Neural cell (in vitro differentiated cells): ENCODE measurements at regions not wholly inside any gene's neighbourhood (a gene's known extent, or its start where the extent isn't known, plus 50 kb on each side); places are given as distances from the start of the nearest gene placed in this dataset.

ENCODE experiments used
- EP300 ChIP-seq: fragments of 450-650 bp; conservative IDR thresholded peaks from 2 replicates; pipeline ENCODE4 v1.6.1; 2014; ENCODE audit warnings: antibody characterized with exemption, mild to moderate bottlenecking, moderate library complexity; ENCODE audit not compliant: poor library complexity, severe bottlenecking
- POLR2AphosphoS5 ChIP-seq: IDR thresholded peaks from 2 replicates; pipeline ENCODE4 v1.6.1; 2012
- TAF1 ChIP-seq: IDR thresholded peaks from 2 replicates; pipeline ENCODE4 v1.6.1; 2012; ENCODE audit warnings: low read depth
- TF ChIP-seq, protein P1 (sequence below): fragments of 450-650 bp; IDR thresholded peaks from 2 replicates; pipeline ENCODE4 v1.5.1; 2014; ENCODE audit warnings: antibody characterized with exemption, mild to moderate bottlenecking, moderate library complexity; ENCODE audit not compliant: poor library complexity, severe bottlenecking

GRCh38 chr5:144671066-144671465 is 500.4 kb downstream of the KCTD16 start:
- TF ChIP-seq EP300, result no peak
- TF ChIP-seq, protein P1, sequence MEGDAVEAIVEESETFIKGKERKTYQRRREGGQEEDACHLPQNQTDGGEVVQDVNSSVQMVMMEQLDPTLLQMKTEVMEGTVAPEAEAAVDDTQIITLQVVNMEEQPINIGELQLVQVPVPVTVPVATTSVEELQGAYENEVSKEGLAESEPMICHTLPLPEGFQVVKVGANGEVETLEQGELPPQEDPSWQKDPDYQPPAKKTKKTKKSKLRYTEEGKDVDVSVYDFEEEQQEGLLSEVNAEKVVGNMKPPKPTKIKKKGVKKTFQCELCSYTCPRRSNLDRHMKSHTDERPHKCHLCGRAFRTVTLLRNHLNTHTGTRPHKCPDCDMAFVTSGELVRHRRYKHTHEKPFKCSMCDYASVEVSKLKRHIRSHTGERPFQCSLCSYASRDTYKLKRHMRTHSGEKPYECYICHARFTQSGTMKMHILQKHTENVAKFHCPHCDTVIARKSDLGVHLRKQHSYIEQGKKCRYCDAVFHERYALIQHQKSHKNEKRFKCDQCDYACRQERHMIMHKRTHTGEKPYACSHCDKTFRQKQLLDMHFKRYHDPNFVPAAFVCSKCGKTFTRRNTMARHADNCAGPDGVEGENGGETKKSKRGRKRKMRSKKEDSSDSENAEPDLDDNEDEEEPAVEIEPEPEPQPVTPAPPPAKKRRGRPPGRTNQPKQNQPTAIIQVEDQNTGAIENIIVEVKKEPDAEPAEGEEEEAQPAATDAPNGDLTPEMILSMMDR, result no peak
- TF ChIP-seq TAF1, result no peak
- TF ChIP-seq POLR2AphosphoS5, result no peak
